Urinary bladder (tissue), 3 donors: ENCODE measurements at regions not wholly inside any gene's neighbourhood (a gene's known extent, or its start where the extent isn't known, plus 50 kb on each side); places are given as distances from the start of the nearest gene placed in this dataset.

Experiments used
- DNase-seq: peaks from one replicate; pipeline ENCODE4 v3.0.0-alpha.2; 2015; ENCODE audit errors: extremely low spot score
- H3K27ac ChIP-seq: one replicate; pipeline ENCODE4 v1.5.1; 2013; ENCODE audit warnings: low read depth, mild to moderate bottlenecking, moderate library complexity
- H3K36me3 ChIP-seq: one replicate; pipeline ENCODE4 v1.6.1; 2013; ENCODE audit warnings: mild to moderate bottlenecking, moderate library complexity; ENCODE audit not compliant: insufficient read depth
- H3K4me1 ChIP-seq: one replicate; pipeline ENCODE4 v1.6.1; 2013; ENCODE audit warnings: mild to moderate bottlenecking, moderate library complexity; ENCODE audit not compliant: insufficient read depth
- H3K4me3 ChIP-seq: one replicate; pipeline ENCODE4 v1.5.1; 2013; ENCODE audit warnings: low read depth, low read length
- WGBS: extraction: QIAGEN DNeasy Blood & Tissue Kit; methylation state at CpG from one replicate; pipeline ENCODE4 v1.1.7; 2013; 5-methylcytosine and 5-hydroxymethylcytosine counted together
- donor health status: healthy with polysubstance abuse.
- donor health status: healthy.

GRCh38 chr16:65445313-65446260 is 323.7 kb upstream of the CDH11 start:
- 26% methylated on average over 1 of the region's 1 CpG for WGBS
- no peaks in the 10 kb centered on the region for H3K36me3 ChIP-seq
- H3K4me1 ChIP-seq: no peaks in the 10 kb centered on the region
- no peak overlapping the region for H3K27ac ChIP-seq
- no peak for DNase-seq
- H3K4me3 ChIP-seq: no peak overlapping the region

GRCh38 chr16:65441501-65441900 is 319.6 kb upstream of the CDH11 start:
- Histone ChIP-seq H3K4me1 (no peaks in the 10 kb centered on the region), H3K4me3 (no peak overlapping the region), H3K36me3 (no peaks in the 10 kb centered on the region), H3K27ac (no peak overlapping the region)
- WGBS: 53% methylated on average over 2 of the region's 2 CpGs
- no peak for DNase-seq

- Histone ChIP-seq H3K27ac (no peak overlapping the region), H3K4me3 (no peak overlapping the region), H3K4me1 (no peaks in the 10 kb centered on the region), H3K36me3 (no peaks in the 10 kb centered on the region)
- DNase-seq: no peak
- 81% methylated on average over 10 of the region's 10 CpGs for WGBS
These were observed 307.8 kb upstream of the CDH11 start for GRCh38 chr16:65429504-65430181.

DNA sequence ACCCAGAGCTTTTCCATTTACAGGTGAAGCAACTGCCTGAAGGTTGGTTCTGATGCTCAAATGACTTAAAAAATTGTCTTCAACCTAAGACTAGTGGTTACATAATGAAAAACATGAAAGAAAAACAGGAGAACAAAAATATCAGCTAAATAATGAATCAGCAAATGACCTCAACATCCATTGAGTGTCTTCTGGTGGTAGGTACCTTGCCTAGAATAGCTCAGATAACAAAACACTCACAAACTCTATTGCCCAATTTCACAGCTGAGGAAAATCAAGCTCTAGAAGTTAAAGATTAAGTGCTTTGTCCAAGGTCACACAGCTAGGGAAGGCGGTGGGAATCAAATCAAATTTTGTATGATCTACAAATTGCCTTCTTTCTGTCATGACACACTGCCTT is 304.6 kb upstream of the CDH11 start:
- H3K36me3 ChIP-seq: no peaks in the 10 kb centered on the region

DNA sequence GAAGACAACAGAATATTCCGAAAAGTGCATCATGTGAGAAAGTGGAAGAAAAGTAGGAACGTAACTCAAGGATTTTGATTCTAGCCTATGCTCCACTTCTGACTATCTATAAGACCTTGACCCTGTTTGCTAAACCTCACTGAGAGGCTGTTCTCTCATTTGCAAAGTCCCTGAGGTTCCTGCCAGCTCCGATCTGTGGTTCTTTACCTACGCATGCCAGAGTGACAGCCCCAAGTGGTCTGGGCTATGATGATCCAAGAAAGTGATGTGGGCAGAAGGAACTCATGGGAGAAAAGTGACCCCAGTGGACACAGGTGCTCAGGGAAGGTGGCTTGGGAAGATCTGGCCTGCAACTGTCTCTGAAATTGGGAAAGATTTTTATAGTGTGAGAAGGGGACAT is 301.1 kb upstream of the CDH11 start:
- Histone ChIP-seq H3K36me3 (no peaks in the 10 kb centered on the region), H3K27ac (no peak overlapping the region), H3K4me1 (no peaks in the 10 kb centered on the region), H3K4me3 (no peak overlapping the region)
- WGBS: 98% methylated on average over 4 of the region's 4 CpGs
- no peak for DNase-seq

More for the DNA sequence above, 304.6 kb upstream of the CDH11 start:
- Histone ChIP-seq H3K27ac (no peak overlapping the region), H3K4me3 (no peak overlapping the region), H3K4me1 (no peaks in the 10 kb centered on the region)
- 96% methylated on average over 1 of the region's 1 CpG for WGBS
- no peak for DNase-seq

DNA sequence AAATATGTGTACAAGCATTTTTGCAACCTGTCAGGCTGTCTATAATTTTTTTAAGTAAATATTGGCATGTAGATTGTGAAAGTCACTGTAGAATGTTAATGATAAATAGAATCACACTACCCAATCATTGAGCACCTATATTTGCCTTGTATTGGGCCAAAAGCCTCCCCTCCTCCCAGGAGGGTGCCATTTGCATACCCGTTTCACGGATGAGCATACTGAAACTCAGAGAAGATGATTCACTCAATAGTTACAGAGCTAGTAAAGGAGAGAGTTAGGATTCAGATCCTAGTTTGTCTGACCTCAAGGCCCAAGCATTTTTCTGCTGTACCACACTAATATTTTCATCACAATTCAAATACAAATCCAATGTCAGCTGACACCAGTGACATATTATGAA is 299.7 kb upstream of the CDH11 start:
- Histone ChIP-seq H3K36me3 (no peaks in the 10 kb centered on the region), H3K27ac (no peak overlapping the region), H3K4me1 (no peaks in the 10 kb centered on the region), H3K4me3 (no peak overlapping the region)
- no peak for DNase-seq
- 92% methylated on average over 2 of the region's 2 CpGs for WGBS

GRCh38 chr16:65418435-65418834 is 296.6 kb upstream of the CDH11 start:
- Histone ChIP-seq H3K4me1 (no peaks in the 10 kb centered on the region), H3K36me3 (no peaks in the 10 kb centered on the region), H3K27ac (no peak overlapping the region), H3K4me3 (no peak overlapping the region)
- DNase-seq: no peak
- 75% methylated on average over 6 of the region's 6 CpGs for WGBS

- Histone ChIP-seq H3K4me3 (no peak overlapping the region), H3K36me3 (no peaks in the 10 kb centered on the region), H3K27ac (no peak overlapping the region), H3K4me1 (no peaks in the 10 kb centered on the region)
- DNase-seq: no peak
- 77% methylated on average over 3 of the region's 3 CpGs for WGBS
These were observed 293.6 kb upstream of the CDH11 start for GRCh38 chr16:65415460-65415859.

- Histone ChIP-seq H3K27ac (no peak overlapping the region), H3K36me3 (no peaks in the 10 kb centered on the region), H3K4me3 (no peak overlapping the region), H3K4me1 (no peaks in the 10 kb centered on the region)
- WGBS: 73% methylated on average over 7 of the region's 7 CpGs
- no peak for DNase-seq
These were observed 292.6 kb upstream of the CDH11 start for GRCh38 chr16:65414284-65414984.

- H3K4me3 ChIP-seq: no peak overlapping the region
- H3K27ac ChIP-seq: no peak overlapping the region
- H3K4me1 ChIP-seq: no peaks in the 10 kb centered on the region
- no peak for DNase-seq
- H3K36me3 ChIP-seq: no peaks in the 10 kb centered on the region
- WGBS: 95% methylated on average over 2 of the region's 2 CpGs
These were observed 292.0 kb upstream of the CDH11 start for GRCh38 chr16:65413861-65414260.

GRCh38 chr16:65410801-65411200 is 288.9 kb upstream of the CDH11 start:
- no peak for DNase-seq
- 81% methylated on average over 4 of the region's 4 CpGs for WGBS
- no peak overlapping the region for H3K27ac ChIP-seq
- H3K4me3 ChIP-seq: no peak overlapping the region
- H3K36me3 ChIP-seq: no peaks in the 10 kb centered on the region
- no peaks in the 10 kb centered on the region for H3K4me1 ChIP-seq

- Histone ChIP-seq H3K27ac (no peak overlapping the region), H3K4me1 (no peaks in the 10 kb centered on the region), H3K36me3 (no peaks in the 10 kb centered on the region), H3K4me3 (no peak overlapping the region)
- 91% methylated on average over 2 of the region's 2 CpGs for WGBS
- no peak for DNase-seq
These were observed 287.6 kb upstream of the CDH11 start for GRCh38 chr16:65409510-65409909.

DNA sequence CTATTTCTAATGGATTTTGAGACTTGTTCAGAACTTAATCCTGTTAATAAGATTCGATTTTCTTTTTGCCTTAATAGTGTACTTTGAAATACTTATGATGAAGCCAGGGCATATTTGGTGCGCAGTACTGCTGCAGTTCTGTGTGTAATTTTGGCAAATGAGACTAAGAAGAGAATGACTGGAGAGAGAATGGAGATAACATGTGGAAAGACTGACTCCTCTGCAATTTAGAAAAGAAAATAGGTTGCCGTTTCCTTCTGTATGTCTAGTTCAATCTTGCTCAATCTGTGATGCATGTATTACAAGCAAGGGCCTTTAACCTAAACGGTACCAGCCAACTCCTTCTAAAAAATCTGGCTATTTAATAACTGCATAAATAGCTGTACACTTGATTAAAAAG is 285.1 kb upstream of the CDH11 start:
- Histone ChIP-seq H3K4me3 (no peak overlapping the region), H3K4me1 (no peaks in the 10 kb centered on the region), H3K27ac (no peak overlapping the region), H3K36me3 (no peaks in the 10 kb centered on the region)
- DNase-seq: no peak
- WGBS: 59% methylated on average over 4 of the region's 4 CpGs

DNA sequence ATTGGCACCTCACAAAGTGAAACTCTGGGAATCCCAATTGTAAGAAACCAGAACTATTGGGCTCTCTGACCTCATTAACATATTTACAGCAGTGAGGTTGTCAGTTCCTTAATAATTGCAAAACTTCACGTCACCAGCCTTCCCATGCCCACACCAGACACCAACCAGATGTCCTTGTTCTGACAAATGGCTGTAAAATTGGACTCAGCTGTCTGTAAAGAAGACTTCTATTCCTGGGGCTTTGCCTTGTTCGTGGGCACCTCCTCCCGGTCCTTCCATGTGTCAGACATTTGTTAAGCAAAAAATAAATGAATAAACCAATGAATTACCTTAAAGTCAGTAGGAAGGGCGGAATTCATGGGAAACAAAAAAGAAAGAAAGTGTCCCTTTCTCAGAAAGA is 284.3 kb upstream of the CDH11 start:
- Histone ChIP-seq H3K27ac (no peak overlapping the region), H3K4me1 (no peaks in the 10 kb centered on the region), H3K36me3 (no peaks in the 10 kb centered on the region), H3K4me3 (no peak overlapping the region)
- WGBS: 91% methylated on average over 4 of the region's 4 CpGs
- DNase-seq: no peak
